K562 (cell line): ENCODE measurements at regions not wholly inside any gene's neighbourhood (a gene's known extent, or its start where the extent isn't known, plus 50 kb on each side); places are given as distances from the start of the nearest gene placed in this dataset.

ENCODE experiments used
- ATAC-seq: fragments of 200-7000 bp; cut with Tn5 transposase; 3 replicates; pipeline ENCODE4 v1.9.1; 2020; ENCODE audit warnings: moderate library complexity
- BruUV-seq: library from RNA; stranded (reverse); fragments of 400-500 nt; replicated peaks from 2 replicates; lab custom pipeline; 2021; lab: Mats Ljungman, UMichigan
- CTCF ChIA-PET: fragments of 300-600 bp; formaldehyde crosslinking; extraction: SDS; loops from one replicate; lab custom pipeline; 2021; ENCODE audit warnings: low intra/inter-chr PET ratio; lab: Yijun Ruan, JAX
- POLR2A ChIA-PET: fragments of 300-600, 350-650 bp; sonication (Branson Sonifier 250); formaldehyde crosslinking; extraction: SDS; loops from one replicate; lab custom pipeline; 2021; ENCODE audit warnings: antibody characterized with exemption, inconsistent platforms; lab: Yijun Ruan, JAX
- DNase-seq, 4 experiments: peaks; one replicate each; pipeline versions ENCODE4 v3.0.0 to v3.0.0-alpha.2; 2011 to 2018; ENCODE audit warnings: low spot score in 3 of 4, mixed read lengths in 3 of 4; ENCODE audit errors: extremely low read depth in 1 of 4
- FAIRE-seq: peaks from 2 replicates; lab custom pipeline; 2011; peaks lifted over from hg19 to GRCh38; lab: Jason Lieb, UNC
- H2AFZ ChIP-seq: 2 replicates; pipeline ENCODE4 v1.6.0; 2011; ENCODE audit warnings: low read depth, low read length, control low read depth, inconsistent platforms
- H3K27ac ChIP-seq: fragments of 200-600 bp; 3 replicates; pipeline ENCODE4 v1.8.0; 2011; ENCODE audit warnings: low read depth, mild to moderate bottlenecking, control low read depth, inconsistent platforms, low read length, moderate library complexity, mixed read lengths; ENCODE audit errors: extremely low read depth
- H3K27me3 ChIP-seq, 2 experiments: fragments of 300-600 bp in 1 of 2; 2 replicates in 1 of 2; 3 replicates in 1 of 2; pipeline versions ENCODE4 v1.6.0 to v1.8.0; 2011; ENCODE audit warnings: inconsistent platforms in 2 of 2, low read length in 2 of 2, mild to moderate bottlenecking in 1 of 2, mixed read lengths in 1 of 2, moderate library complexity in 1 of 2; ENCODE audit not compliant: control insufficient read depth in 2 of 2, insufficient read depth in 2 of 2
- H3K36me3 ChIP-seq: fragments of 300-600 bp; 3 replicates; pipeline ENCODE4 v1.8.0; 2011; ENCODE audit warnings: mild to moderate bottlenecking, low read length, inconsistent platforms; ENCODE audit not compliant: control insufficient read depth, insufficient read depth
- H3K4me1 ChIP-seq, 2 experiments: fragments of 200-600 bp in 1 of 2; replicated peaks in 1 of 2; 2 replicates in 1 of 2; 3 replicates in 1 of 2; pipeline versions ENCODE4 v1.5.1 to v1.8.0; 2011; ENCODE audit warnings: inconsistent platforms in 2 of 2, low read length in 2 of 2, mild to moderate bottlenecking in 1 of 2, mixed read lengths in 1 of 2, moderate library complexity in 1 of 2; ENCODE audit not compliant: control insufficient read depth in 2 of 2, insufficient read depth in 2 of 2
- H3K4me2 ChIP-seq: 2 replicates; pipeline ENCODE4 v1.6.1; 2011; ENCODE audit warnings: low read length, control low read depth, inconsistent platforms, mixed read lengths; ENCODE audit not compliant: insufficient read depth
- H3K4me3 ChIP-seq: fragments of 200-600 bp; sonication (generic), shearing (Covaris generic); 2 replicates; pipeline ENCODE4 v1.5.1; 2016; ENCODE audit warnings: control low read depth, inconsistent platforms
- H3K79me2 ChIP-seq: fragments of 200-600 bp; 3 replicates; pipeline ENCODE4 v1.8.0; 2011; ENCODE audit warnings: low read length, inconsistent platforms; ENCODE audit not compliant: control insufficient read depth, insufficient read depth
- H3K9ac ChIP-seq, 2 experiments: 2 replicates each; pipeline versions ENCODE4 v1.6.0 to v1.6.1; 2011; ENCODE audit warnings: low read depth in 2 of 2, low read length in 2 of 2, control low read depth in 1 of 2, inconsistent platforms in 1 of 2, mild to moderate bottlenecking in 1 of 2, mixed read lengths in 1 of 2; ENCODE audit not compliant: insufficient read depth in 1 of 2
- H3K9me1 ChIP-seq: one replicate; pipeline ENCODE4 v1.6.0; 2011; ENCODE audit warnings: inconsistent platforms, mild to moderate bottlenecking, low read length, moderate library complexity; ENCODE audit not compliant: control insufficient read depth, insufficient read depth
- H3K9me3 ChIP-seq: replicated peaks from 2 replicates; pipeline ENCODE4 v1.5.1; 2011; ENCODE audit warnings: low read depth, low read length, inconsistent platforms; ENCODE audit not compliant: control insufficient read depth, insufficient read depth
- H4K20me1 ChIP-seq: replicated peaks from 2 replicates; pipeline ENCODE4 v1.6.1; 2011; ENCODE audit warnings: low read length, inconsistent platforms, mixed read lengths; ENCODE audit not compliant: control insufficient read depth, insufficient read depth
- DMBX1 ChIP-seq: fragments of 250-450 bp; sonication (Bioruptor Pico); IDR thresholded peaks from 2 replicates; pipeline ENCODE4 v1.8.0; 2022; ENCODE audit warnings: inconsistent platforms, mild to moderate bottlenecking, moderate library complexity, borderline replicate concordance
- MCM7 ChIP-seq, 2 experiments: fragments of 450-650 bp; IDR thresholded peaks; 2 replicates each; pipeline ENCODE4 v1.6.1; 2016 to 2018
- MLX ChIP-seq, 2 experiments: fragments of 450-650 bp in 1 of 2; sonication (generic) in 1 of 2; formaldehyde crosslinking; conservative IDR thresholded peaks; 2 replicates each; pipeline versions ENCODE4 v1.4.0 to v1.8.1; 2020 to 2022; ENCODE audit warnings: mild to moderate bottlenecking in 1 of 2, missing genetic modification reagents in 1 of 2
- POLR2G ChIP-seq: fragments of 200-400 bp; formaldehyde crosslinking; IDR thresholded peaks from 2 replicates; pipeline ENCODE4 v1.6.1; 2017; ENCODE audit warnings: low read depth, mild to moderate bottlenecking, antibody characterized with exemption, low read length, moderate library complexity
- SMARCC2 ChIP-seq: fragments of 450-650 bp; IDR thresholded peaks from 2 replicates; pipeline ENCODE4 v1.6.1; 2017; ENCODE audit warnings: antibody characterized with exemption, moderate library complexity, mild to moderate bottlenecking, low read depth
- ZNF384 ChIP-seq: IDR thresholded peaks from 2 replicates; pipeline ENCODE4 v1.6.1; 2012; ENCODE audit warnings: low read depth, low read length, improper control_type of control experiment
- ZNF398 ChIP-seq: fragments of 250-450 bp; sonication (Bioruptor Pico); IDR thresholded peaks from 2 replicates; pipeline ENCODE4 v1.8.0; 2021; ENCODE audit warnings: moderate library complexity, mild to moderate bottlenecking, inconsistent platforms
- ZNF592 ChIP-seq: fragments of 450-650 bp; IDR thresholded peaks from 2 replicates; pipeline ENCODE4 v1.6.1; 2017; ENCODE audit warnings: antibody characterized with exemption, mild to moderate bottlenecking
- WGBS: fragments of 100-300 bp; shearing (Covaris generic); methylation state at CpG from one replicate; pipeline ENCODE4 v1.1.6; 2016; ENCODE audit warnings: low coverage, mixed read lengths; ENCODE audit not compliant: insufficient coverage; ENCODE audit errors: missing lambda C conversion rate; 5-methylcytosine and 5-hydroxymethylcytosine counted together
- in situ Hi-C: fragments of 300-500 bp; cut with MboI; formaldehyde crosslinking; loops from 4 replicates; pipeline ENCODE4 v1.15.0; 2018; ENCODE audit warnings: inconsistent platforms, mixed read lengths
- intact Hi-C: fragments of 100-400 bp; cut with micrococcal nuclease; formaldehyde crosslinking; loops from 2 replicates; pipeline ENCODE4 v1.14.2; 2022
- TF ChIP-seq, protein P1 (sequence below): sonication (generic); formaldehyde crosslinking; IDR thresholded peaks from 2 replicates; pipeline ENCODE4 v1.8.0; 2022; ENCODE audit warnings: mild to moderate bottlenecking, missing genetic modification reagents, borderline replicate concordance

DNA sequence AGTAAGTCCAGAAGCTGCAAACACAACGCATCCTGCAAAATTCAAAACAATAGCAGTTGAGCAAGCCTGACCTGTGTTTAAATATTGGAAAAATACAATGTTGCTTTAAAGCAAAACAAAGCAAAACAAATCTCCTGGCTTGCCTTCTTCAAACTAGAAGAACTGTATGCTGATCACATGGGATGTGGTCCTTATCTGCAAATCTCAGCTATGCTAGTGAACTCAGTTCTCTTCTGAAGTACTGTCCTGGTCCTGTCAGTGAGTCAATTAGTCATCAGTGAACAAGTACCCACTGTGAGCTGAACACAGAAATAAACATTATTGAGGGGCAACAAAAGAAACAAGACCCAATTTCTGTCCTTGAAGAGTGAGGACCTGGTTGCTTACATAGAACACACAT is 522.5 kb downstream of the SMARCA1 start:
- Histone ChIP-seq H3K9me1 (no peaks in the 10 kb centered on the region), H4K20me1 (no peaks in the 10 kb centered on the region), H3K79me2 (no peaks in the 10 kb centered on the region), H2AFZ (no peak overlapping the region), H3K9me3 (no peaks in the 10 kb centered on the region), H3K4me1 (no peaks in the 10 kb centered on the region), H3K27ac (no peak overlapping the region), H3K36me3 (no peaks in the 10 kb centered on the region), H3K27me3 (no peaks in the 10 kb centered on the region), H3K4me3 (no peak overlapping the region), H3K9ac (no peak overlapping the region), H3K4me2 (no peak overlapping the region)
- no TSS peak for BruUV-seq
- DNase-seq, result no peak
- in situ Hi-C loops, result no loop called here
- ChIA-PET POLR2A (no interaction called here), CTCF (no interaction called here)
- no peak for ATAC-seq
- intact Hi-C loops, result no loop called here
- 0% methylated on average over 1 of the region's 1 CpG for WGBS
- no peak for FAIRE-seq
- TF ChIP-seq DMBX1 (CRISPR knock-in tag) (no peak), MCM7 (IDR thresholded peaks at IDR 0.05) (no peak), ZNF398 (CRISPR knock-in tag) (no peak), MLX (CRISPR knock-in tag; conservative IDR thresholded peaks at IDR 0.05) (no peak), ZNF384 (no peak), ZNF592 (no peak), POLR2G (no peak), SMARCC2 (no peak)
- TF ChIP-seq, protein P1, sequence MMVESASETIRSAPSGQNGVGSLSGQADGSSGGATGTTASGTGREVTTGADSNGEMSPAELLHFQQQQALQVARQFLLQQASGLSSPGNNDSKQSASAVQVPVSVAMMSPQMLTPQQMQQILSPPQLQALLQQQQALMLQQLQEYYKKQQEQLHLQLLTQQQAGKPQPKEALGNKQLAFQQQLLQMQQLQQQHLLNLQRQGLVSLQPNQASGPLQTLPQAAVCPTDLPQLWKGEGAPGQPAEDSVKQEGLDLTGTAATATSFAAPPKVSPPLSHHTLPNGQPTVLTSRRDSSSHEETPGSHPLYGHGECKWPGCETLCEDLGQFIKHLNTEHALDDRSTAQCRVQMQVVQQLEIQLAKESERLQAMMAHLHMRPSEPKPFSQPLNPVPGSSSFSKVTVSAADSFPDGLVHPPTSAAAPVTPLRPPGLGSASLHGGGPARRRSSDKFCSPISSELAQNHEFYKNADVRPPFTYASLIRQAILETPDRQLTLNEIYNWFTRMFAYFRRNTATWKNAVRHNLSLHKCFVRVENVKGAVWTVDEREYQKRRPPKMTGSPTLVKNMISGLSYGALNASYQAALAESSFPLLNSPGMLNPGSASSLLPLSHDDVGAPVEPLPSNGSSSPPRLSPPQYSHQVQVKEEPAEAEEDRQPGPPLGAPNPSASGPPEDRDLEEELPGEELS (CRISPR knock-in tag), result no peak
